MM.1S (cell line): ENCODE measurements at regions not wholly inside any gene's neighbourhood (a gene's known extent, or its start where the extent isn't known, plus 50 kb on each side); places are given as distances from the start of the nearest gene placed in this dataset.

Source experiments
- DNase-seq: peaks from one replicate; pipeline ENCODE4 v3.0.0-alpha.2; 2015
- H2AFZ ChIP-seq: fragments of 300-600 bp; sonication (generic); 2 replicates; pipeline ENCODE4 v1.6.0; 2016; ENCODE audit warnings: antibody characterized with exemption, low read length
- H3F3A ChIP-seq: fragments of 300-600 bp; sonication (generic); 2 replicates; pipeline ENCODE4 v1.6.1; 2016; ENCODE audit warnings: mild to moderate bottlenecking, antibody characterized with exemption, low read length, moderate library complexity, mixed read lengths; ENCODE audit not compliant: insufficient read depth
- H3K27ac ChIP-seq: fragments of 300-600 bp; sonication (generic); 2 replicates; pipeline ENCODE4 v1.5.1; 2016; ENCODE audit warnings: mild to moderate bottlenecking, low read length
- H3K27me3 ChIP-seq: fragments of 300-600 bp; sonication (generic); replicated peaks from 2 replicates; pipeline ENCODE4 v1.6.0; 2016; ENCODE audit warnings: low read length; ENCODE audit not compliant: insufficient read depth
- H3K36me3 ChIP-seq: fragments of 300-600 bp; sonication (generic); replicated peaks from 2 replicates; pipeline ENCODE4 v1.6.1; 2016; ENCODE audit warnings: mild to moderate bottlenecking, low read length, mixed read lengths; ENCODE audit not compliant: insufficient read depth
- H3K4me1 ChIP-seq: fragments of 300-600 bp; sonication (generic); 2 replicates; pipeline ENCODE4 v1.6.1; 2016; ENCODE audit warnings: low read length, mixed read lengths
- H3K4me2 ChIP-seq: fragments of 300-600 bp; sonication (generic); 2 replicates; pipeline ENCODE4 v1.6.0; 2016; ENCODE audit warnings: low read depth, low read length
- H3K4me3 ChIP-seq: fragments of 300-600 bp; sonication (generic); 2 replicates; pipeline ENCODE4 v1.5.1; 2016; ENCODE audit warnings: low read length, mixed read lengths
- H3K79me2 ChIP-seq: fragments of 300-600 bp; sonication (generic); 2 replicates; pipeline ENCODE4 v1.6.1; 2016; ENCODE audit warnings: mixed run types, low read length, mixed read lengths
- H3K9ac ChIP-seq: fragments of 300-600 bp; sonication (generic); 2 replicates; pipeline ENCODE4 v1.6.1; 2016; ENCODE audit warnings: low read length, mixed read lengths
- H3K9me2 ChIP-seq: fragments of 300-600 bp; sonication (generic); replicated peaks from 2 replicates; pipeline ENCODE4 v1.6.1; 2016; ENCODE audit warnings: mild to moderate bottlenecking, low read length, mixed read lengths; ENCODE audit not compliant: insufficient read depth
- H3K9me3 ChIP-seq: fragments of 300-600 bp; sonication (generic); replicated peaks from 2 replicates; pipeline ENCODE4 v1.6.1; 2016; ENCODE audit warnings: mild to moderate bottlenecking, low read length, mixed read lengths; ENCODE audit not compliant: insufficient read depth
- H4K20me1 ChIP-seq: fragments of 300-600 bp; sonication (generic); 2 replicates; pipeline ENCODE4 v1.6.1; 2016; ENCODE audit warnings: mild to moderate bottlenecking, low read length, moderate library complexity, mixed read lengths; ENCODE audit not compliant: insufficient read depth
- CTCF ChIP-seq: fragments of 300-600 bp; sonication (generic); IDR thresholded peaks from 2 replicates; pipeline ENCODE4 v1.5.1; 2016; ENCODE audit warnings: antibody characterized with exemption, low read length, mixed read lengths
- EZH2 ChIP-seq: fragments of 300-600 bp; sonication (generic); optimal IDR thresholded peaks from 2 replicates; pipeline ENCODE3; 2017; ENCODE audit warnings: low read depth, mild to moderate bottlenecking, antibody characterized with exemption, low read length, mixed read lengths
- EZH2phosphoT487 ChIP-seq: fragments of 300-600 bp; sonication (generic); IDR thresholded peaks from 2 replicates; pipeline ENCODE4 v1.6.1; 2018; ENCODE audit warnings: antibody characterized with exemption, low read length

DNA sequence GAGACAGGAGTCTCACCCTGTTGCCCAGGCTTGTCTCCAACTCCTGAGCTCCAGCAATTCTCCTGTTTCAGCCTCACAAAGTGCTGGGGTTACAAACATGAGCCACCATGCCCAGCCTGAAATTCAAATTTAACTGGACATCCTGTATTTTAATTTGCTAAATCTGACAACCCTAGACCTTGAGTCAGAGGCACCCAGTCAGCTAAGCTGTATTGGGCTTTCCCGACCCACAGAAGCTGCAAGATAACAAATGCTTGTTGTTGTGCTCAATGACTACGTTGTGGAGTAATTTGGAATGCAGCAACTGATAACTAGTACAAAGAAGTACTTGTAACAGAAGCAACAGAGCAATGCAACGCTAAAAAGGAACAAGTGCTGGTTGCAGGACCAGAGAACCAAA lies 533.1 kb downstream of the NTRK2 start:
- Histone ChIP-seq H3K9me2 (no peaks in the 10 kb centered on the region), H3K4me1 (no peaks in the 10 kb centered on the region), H2AFZ (no peak overlapping the region), H3K27me3 (no peaks in the 10 kb centered on the region), H3K9me3 (no peaks in the 10 kb centered on the region), H3K4me2 (no peak overlapping the region), H3K4me3 (no peak overlapping the region), H3F3A (no peaks in the 10 kb centered on the region), H3K36me3 (no peaks in the 10 kb centered on the region), H3K79me2 (no peaks in the 10 kb centered on the region), H3K9ac (no peak overlapping the region), H4K20me1 (no peaks in the 10 kb centered on the region), H3K27ac (no peak overlapping the region)
- DNase-seq, result no peak
- no peak for TF ChIP-seq CTCF
- no peak for TF ChIP-seq EZH2
- TF ChIP-seq EZH2phosphoT487, result no peak

DNA sequence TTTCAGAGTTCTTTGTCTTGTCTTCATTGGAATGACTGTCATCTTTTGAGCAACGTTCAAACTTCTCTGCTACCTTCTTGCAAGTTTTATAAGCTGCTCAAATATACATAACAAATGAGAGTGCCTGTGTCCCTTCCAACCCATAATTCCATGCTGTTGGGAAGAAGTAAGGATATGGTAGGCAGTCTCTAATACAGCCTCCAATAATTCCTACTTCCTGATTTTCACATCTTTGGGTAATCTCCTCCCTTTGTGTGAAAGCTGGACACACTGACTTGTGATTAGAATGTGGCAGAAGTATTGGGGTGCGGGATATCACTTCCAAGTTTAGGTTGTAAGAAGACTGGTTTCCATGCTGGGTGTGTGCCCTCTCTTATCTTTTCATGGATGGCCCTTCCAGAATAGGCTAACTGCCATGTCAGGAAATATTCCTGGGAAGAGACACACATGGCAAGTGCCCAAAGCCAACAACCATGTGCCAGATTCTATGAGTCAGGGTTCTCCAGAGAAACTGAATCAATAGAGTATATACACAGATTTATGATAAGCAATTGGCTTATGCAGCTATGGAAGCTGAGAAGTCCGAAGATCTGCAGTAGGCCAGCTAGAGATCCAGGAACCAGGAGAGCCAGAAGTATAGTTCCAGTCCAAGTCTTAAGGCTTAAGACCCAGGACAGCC lies 531.3 kb downstream of the NTRK2 start:
- Histone ChIP-seq H4K20me1 (no peaks in the 10 kb centered on the region), H3K27me3 (no peaks in the 10 kb centered on the region), H3K79me2 (no peaks in the 10 kb centered on the region), H3K9me2 (no peaks in the 10 kb centered on the region), H2AFZ (no peak overlapping the region), H3K27ac (no peak overlapping the region), H3K4me2 (no peak overlapping the region), H3K4me1 (no peaks in the 10 kb centered on the region), H3F3A (no peaks in the 10 kb centered on the region), H3K4me3 (no peak overlapping the region), H3K9me3 (no peaks in the 10 kb centered on the region), H3K9ac (no peak overlapping the region), H3K36me3 (no peaks in the 10 kb centered on the region)
- TF ChIP-seq CTCF, result no peak
- TF ChIP-seq EZH2, result no peak
- TF ChIP-seq EZH2phosphoT487, result no peak
- no peak for DNase-seq

DNA sequence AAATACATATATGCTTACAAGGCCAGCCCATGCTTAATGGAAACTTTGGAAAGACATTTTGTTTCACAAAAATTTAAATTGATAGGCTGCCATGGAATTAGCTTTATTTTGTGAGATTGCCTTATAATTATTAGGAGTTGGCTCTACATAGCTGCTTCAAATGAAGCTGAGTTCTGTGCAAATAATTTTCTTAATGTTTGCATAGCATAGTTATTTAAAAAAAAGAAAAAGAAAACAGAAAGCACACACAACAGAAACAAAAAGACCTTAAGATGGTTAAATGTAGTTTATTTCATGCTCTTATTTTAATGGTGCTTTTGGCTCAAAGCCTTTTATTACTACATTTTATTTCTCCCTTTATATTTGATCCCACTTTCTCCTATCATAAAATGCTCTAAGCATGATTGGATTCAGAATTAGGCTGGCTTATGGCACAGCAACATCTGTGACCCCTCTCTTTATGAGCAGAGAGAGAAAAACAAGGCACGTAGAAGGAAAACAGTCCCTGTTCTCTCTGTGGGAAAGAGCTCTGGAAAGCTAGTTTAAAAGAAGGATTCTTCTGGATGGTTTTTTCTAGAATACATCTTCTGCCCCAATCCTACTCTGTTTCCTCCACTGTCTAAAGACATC lies 530.5 kb downstream of the NTRK2 start:
- no peaks in the 10 kb centered on the region for H4K20me1 ChIP-seq
- H3K79me2 ChIP-seq, result no peaks in the 10 kb centered on the region
- H3K4me1 ChIP-seq, result no peaks in the 10 kb centered on the region
- no peak overlapping the region for H3K9ac ChIP-seq
- no peak overlapping the region for H3K4me2 ChIP-seq
- DNase-seq, result no peak
- no peaks in the 10 kb centered on the region for H3F3A ChIP-seq
- TF ChIP-seq EZH2phosphoT487 (no peak), EZH2 (no peak), CTCF (no peak)
- no peaks in the 10 kb centered on the region for H3K9me3 ChIP-seq
- H3K4me3 ChIP-seq, result no peak overlapping the region
- no peaks in the 10 kb centered on the region for H3K9me2 ChIP-seq
- H3K27me3 ChIP-seq, result no peaks in the 10 kb centered on the region
- H2AFZ ChIP-seq, result no peak overlapping the region
- H3K27ac ChIP-seq, result no peak overlapping the region
- no peaks in the 10 kb centered on the region for H3K36me3 ChIP-seq
